ENCODE measurements at regions not wholly inside any gene's neighbourhood (a gene's known extent, or its start where the extent isn't known, plus 50 kb on each side); places are given as distances from the start of the nearest gene placed in this dataset.

DNA sequence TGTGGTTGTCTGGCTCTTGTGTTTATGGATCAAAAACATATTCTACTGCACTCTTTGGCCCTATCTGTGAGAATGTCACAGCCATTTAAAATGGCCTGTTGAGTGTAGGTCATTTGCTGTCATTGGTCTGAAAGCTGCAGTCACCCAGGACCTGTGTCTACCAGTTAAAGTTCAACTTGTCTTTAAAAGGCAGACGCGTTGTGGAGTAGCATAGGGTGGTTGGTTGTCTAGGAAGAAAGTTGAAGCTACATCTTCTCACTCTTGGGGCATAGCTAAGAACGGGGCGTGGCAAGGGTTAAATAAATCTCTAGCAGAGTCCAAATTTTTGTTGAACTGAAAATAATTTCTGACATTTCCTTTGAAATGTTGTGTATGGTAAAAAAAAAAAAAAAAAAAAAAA lies 110.7 kb upstream of the E2F8 start:
- no peak for TF ChIP-seq CTCF (IDR thresholded peaks at IDR 0.05)
- no peak for TF ChIP-seq POLR2A (IDR thresholded peaks at IDR 0.05)
- TF ChIP-seq POLR2AphosphoS5 (IDR thresholded peaks at IDR 0.05) = no peak

All from prostate gland (tissue), 2 donors.